Astrocyte of the cerebellum (primary cell): ENCODE measurements at regions not wholly inside any gene's neighbourhood (a gene's known extent, or its start where the extent isn't known, plus 50 kb on each side); places are given as distances from the start of the nearest gene placed in this dataset.
A peak's percentile ranks its signal among the peaks of the same experiment; 100 is the strongest.

Experiments used
- DNase-seq: peaks from one replicate; pipeline ENCODE4 v3.0.0-alpha.2; 2011; ENCODE audit warnings: low read depth
- H3K4me3 ChIP-seq: 2 replicates; pipeline ENCODE4 v1.5.1; 2011; ENCODE audit warnings: mild to moderate bottlenecking, low read depth, low read length, moderate library complexity
- in situ Hi-C: cut with HindIII; loops from 2 replicates; pipeline ENCODE4 v1.10.0; 2017; ENCODE audit warnings: low sequenced_read_pairs
- TF ChIP-seq, protein P1 (sequence below): IDR thresholded peaks from 2 replicates; pipeline ENCODE4 v1.5.1; 2012; ENCODE audit warnings: low read length, low read depth, moderate library complexity, mild to moderate bottlenecking; ENCODE audit errors: missing control alignments

DNA sequence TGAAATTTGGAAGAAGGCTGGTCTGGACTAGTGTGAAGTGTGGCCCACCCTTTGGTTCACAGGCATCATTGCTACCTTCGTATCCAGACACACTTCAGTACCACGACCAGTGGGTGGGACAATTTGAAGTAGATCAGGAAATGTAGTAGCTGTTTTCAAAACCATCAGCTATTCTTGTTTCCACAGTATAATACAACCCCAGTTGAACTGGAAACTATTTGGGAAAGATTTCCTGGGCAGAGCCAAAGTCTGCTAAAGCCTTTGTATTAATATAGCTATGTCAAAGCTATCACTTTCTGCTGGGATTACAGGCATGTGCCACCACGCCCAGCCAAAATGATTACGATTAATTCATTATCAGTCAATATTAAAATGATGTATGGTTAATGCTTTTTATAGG lies 298.8 kb upstream of the RASGRP1 start:
- TF ChIP-seq, protein P1, sequence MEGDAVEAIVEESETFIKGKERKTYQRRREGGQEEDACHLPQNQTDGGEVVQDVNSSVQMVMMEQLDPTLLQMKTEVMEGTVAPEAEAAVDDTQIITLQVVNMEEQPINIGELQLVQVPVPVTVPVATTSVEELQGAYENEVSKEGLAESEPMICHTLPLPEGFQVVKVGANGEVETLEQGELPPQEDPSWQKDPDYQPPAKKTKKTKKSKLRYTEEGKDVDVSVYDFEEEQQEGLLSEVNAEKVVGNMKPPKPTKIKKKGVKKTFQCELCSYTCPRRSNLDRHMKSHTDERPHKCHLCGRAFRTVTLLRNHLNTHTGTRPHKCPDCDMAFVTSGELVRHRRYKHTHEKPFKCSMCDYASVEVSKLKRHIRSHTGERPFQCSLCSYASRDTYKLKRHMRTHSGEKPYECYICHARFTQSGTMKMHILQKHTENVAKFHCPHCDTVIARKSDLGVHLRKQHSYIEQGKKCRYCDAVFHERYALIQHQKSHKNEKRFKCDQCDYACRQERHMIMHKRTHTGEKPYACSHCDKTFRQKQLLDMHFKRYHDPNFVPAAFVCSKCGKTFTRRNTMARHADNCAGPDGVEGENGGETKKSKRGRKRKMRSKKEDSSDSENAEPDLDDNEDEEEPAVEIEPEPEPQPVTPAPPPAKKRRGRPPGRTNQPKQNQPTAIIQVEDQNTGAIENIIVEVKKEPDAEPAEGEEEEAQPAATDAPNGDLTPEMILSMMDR: no peak
- in situ Hi-C loops: no loop called here
- H3K4me3 ChIP-seq: no peak overlapping the region
- DNase-seq: no peak

DNA sequence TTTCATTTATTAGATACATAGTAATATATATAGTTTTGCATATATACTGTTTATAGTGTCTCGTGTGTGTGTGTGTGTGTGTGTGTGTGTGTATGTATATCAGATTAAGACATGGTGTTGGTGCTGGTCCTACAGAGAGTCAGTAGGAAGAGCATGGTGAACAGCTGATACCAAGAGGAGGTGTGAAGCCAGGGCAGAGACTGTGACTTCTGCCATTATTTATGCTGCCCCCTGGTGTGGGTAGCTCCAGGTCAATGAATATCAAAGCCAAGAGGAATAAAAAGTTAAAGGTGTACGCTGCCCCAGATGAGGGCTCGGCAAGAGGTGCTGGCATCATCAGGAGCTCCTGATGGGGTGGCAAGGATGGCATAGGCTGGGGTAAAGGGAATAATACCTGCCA lies 299.5 kb upstream of the RASGRP1 start:
- in situ Hi-C loops: no loop called here
- H3K4me3 ChIP-seq: no peak overlapping the region
- TF ChIP-seq, protein P1: no peak
- DNase-seq: no peak

DNA sequence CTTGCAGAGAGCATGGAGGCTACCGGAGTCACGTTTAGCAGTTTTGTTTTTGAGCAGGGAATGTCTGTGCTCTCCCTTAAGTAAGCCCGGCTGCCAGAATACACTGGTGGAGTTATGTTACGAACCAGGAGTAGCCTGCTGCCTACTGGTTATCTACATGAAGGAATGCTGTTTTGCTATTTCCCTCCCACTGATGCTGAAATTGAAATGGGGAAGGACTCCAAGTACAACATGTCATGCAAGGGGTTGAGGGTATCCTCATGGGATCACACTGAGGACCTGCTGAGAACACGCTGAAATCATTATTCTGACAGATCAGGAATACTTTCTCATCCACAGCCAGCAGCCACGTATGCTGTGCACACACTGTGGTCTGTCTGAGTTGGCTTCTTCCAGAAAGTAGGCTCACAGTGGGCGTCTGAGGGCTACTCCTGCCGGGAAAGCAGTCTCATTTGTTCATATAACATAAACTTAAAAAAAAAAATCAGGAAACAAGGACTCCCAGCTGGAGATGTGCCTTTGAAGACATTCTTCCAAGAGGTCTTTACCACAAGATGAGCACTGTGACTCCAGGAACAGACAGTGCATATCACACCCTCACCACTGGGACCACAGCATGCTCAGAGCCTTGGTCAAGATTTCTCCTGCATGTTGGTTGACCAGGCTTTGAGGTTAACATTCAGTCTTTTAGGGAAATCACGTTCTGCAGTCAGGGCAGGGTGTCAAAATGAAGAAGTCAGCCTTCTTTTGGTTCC lies 300.4 kb upstream of the RASGRP1 start:
- TF ChIP-seq, protein P1: peak; percentile 34
- in situ Hi-C loops: no loop called here
- DNase-seq: peak; percentile 96
- no peak overlapping the region for H3K4me3 ChIP-seq

DNA sequence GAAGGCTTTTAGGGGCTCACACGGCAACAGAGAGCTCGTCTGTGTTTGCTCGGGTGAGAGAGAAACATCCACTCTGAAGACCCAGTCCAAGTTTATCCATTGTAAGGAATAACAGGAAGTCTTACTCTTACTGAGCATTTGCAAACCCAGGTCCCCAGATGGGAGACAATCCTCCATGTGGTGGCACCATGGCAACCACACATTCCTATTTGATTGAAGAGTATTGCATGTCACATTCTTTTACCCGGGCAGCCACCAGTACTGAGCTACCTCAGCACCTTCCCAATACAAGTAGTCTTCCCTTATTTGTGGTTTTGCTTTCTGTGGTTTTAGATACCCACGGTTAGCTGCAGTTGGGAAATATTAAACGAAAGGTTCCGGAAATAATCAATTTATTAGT lies 302.9 kb upstream of the RASGRP1 start:
- DNase-seq: no peak
- H3K4me3 ChIP-seq: no peak overlapping the region
- TF ChIP-seq, protein P1: no peak
- in situ Hi-C loops: no loop called here

DNA sequence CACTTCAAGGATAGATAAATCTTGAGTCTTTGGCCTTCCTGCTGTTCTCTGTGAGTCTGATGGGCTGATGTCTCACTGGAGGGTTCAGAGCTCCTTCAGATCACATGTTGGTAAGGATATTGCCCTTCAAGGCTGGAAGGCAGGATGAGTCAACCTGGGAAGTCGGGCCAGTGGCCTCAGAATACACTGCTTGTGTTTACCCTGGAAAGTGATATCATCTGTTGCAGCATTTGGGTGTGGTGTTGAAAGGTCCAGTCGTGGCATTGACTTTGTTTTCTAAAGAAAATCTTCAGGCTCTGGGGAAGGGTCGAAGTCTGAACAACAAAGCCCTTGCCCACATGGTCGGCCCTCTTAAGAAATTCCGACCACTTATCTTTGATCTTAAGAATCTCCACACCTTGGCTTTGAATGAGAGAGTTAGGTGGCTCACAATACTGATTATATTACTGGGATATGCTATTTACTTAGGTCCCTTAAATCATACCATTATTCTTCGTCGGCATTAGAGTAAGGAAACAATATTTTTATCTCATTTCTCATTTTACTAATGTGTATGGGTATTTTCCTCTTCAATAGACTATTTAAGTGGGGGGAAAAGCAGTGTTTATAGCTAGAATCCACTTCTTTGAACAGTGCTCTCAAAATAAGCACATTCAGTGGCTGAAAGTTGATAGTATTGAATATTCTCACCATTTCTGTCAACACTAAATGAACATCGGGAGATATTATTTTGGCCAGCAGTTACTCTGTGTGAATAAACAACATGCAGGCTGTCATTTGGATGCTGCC lies 303.9 kb upstream of the RASGRP1 start:
- in situ Hi-C loops: no loop called here
- TF ChIP-seq, protein P1: no peak
- H3K4me3 ChIP-seq: no peak overlapping the region
- DNase-seq: no peak

DNA sequence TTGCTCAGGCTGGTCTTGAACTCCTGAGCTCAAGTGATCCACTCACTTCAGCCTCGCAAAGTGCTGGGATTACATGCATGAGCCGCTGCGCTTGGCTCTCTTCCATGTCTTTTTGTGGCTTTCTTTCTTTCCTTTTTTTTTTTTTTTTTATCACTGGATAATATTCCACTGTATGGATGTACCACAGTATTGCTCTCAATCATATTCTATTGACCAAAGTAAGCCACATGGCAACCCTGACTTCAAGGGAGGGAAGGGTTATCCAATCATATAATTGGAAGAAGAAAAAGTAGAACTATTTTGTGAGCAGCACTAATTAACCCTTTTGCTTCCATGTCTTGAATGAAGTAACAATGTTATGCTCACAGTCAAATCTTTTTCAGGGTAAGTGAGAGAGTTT lies 307.0 kb upstream of the RASGRP1 start:
- TF ChIP-seq, protein P1: no peak
- in situ Hi-C loops: no loop called here
- DNase-seq: no peak
- H3K4me3 ChIP-seq: no peak overlapping the region
